Kidney epithelial cell (primary cell): ENCODE measurements at regions not wholly inside any gene's neighbourhood (a gene's known extent, or its start where the extent isn't known, plus 50 kb on each side); places are given as distances from the start of the nearest gene placed in this dataset.

Source experiments
- DNase-seq: peaks from one replicate; pipeline ENCODE4 v3.0.0-alpha.2; 2010; ENCODE audit warnings: low read depth
- H3K27me3 ChIP-seq: 2 replicates; pipeline ENCODE4 v1.6.0; 2011; ENCODE audit warnings: low read length; ENCODE audit not compliant: control insufficient read depth, insufficient read depth
- H3K36me3 ChIP-seq: 2 replicates; pipeline ENCODE4 v1.5.1; 2011; ENCODE audit warnings: low read length; ENCODE audit not compliant: control insufficient read depth, insufficient read depth
- H3K4me3 ChIP-seq: 2 replicates; pipeline ENCODE4 v1.5.1; 2011; ENCODE audit warnings: low read depth, mild to moderate bottlenecking, control low read depth, low read length
- TF ChIP-seq, protein P1 (sequence below): IDR thresholded peaks from 2 replicates; pipeline ENCODE4 v1.5.1; 2011; ENCODE audit warnings: mild to moderate bottlenecking, moderate library complexity, low read length, control low read depth, inconsistent platforms; ENCODE audit not compliant: insufficient read depth, poor library complexity, severe bottlenecking

GRCh38 chr10:14454629-14455028 lies 123.9 kb upstream of the FRMD4A start:
- TF ChIP-seq, protein P1, sequence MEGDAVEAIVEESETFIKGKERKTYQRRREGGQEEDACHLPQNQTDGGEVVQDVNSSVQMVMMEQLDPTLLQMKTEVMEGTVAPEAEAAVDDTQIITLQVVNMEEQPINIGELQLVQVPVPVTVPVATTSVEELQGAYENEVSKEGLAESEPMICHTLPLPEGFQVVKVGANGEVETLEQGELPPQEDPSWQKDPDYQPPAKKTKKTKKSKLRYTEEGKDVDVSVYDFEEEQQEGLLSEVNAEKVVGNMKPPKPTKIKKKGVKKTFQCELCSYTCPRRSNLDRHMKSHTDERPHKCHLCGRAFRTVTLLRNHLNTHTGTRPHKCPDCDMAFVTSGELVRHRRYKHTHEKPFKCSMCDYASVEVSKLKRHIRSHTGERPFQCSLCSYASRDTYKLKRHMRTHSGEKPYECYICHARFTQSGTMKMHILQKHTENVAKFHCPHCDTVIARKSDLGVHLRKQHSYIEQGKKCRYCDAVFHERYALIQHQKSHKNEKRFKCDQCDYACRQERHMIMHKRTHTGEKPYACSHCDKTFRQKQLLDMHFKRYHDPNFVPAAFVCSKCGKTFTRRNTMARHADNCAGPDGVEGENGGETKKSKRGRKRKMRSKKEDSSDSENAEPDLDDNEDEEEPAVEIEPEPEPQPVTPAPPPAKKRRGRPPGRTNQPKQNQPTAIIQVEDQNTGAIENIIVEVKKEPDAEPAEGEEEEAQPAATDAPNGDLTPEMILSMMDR, result no peak
- no peaks in the 10 kb centered on the region for H3K36me3 ChIP-seq
- no peak overlapping the region for H3K4me3 ChIP-seq
- H3K27me3 ChIP-seq, result no peaks in the 10 kb centered on the region
- no peak for DNase-seq

GRCh38 chr10:14454206-14454605 lies 123.5 kb upstream of the FRMD4A start:
- DNase-seq, result no peak
- Histone ChIP-seq H3K27me3 (no peaks in the 10 kb centered on the region), H3K36me3 (no peaks in the 10 kb centered on the region), H3K4me3 (no peak overlapping the region)
- TF ChIP-seq, protein P1, result no peak

DNA sequence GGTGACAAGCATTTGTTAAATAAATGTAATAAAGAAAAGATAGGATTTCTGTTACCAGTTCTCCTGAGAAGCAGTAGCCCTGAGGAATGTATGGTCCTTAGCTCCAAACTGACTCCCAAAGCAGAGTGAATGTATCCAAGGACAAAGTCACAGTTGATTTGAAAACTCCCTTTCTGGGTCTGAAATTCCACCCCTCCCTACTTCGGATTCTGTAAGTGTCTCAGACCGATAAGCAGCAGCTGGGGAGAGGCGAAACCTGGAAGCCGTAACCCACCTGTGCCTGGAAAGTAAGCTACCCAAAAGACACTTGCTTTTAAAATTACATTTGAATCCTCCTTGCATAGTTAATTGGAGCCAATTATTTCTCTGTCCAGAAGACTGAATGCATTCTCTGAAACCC lies 122.9 kb upstream of the FRMD4A start:
- TF ChIP-seq, protein P1, result no peak
- Histone ChIP-seq H3K4me3 (no peak overlapping the region), H3K36me3 (no peaks in the 10 kb centered on the region), H3K27me3 (no peaks in the 10 kb centered on the region)
- DNase-seq, result no peak

DNA sequence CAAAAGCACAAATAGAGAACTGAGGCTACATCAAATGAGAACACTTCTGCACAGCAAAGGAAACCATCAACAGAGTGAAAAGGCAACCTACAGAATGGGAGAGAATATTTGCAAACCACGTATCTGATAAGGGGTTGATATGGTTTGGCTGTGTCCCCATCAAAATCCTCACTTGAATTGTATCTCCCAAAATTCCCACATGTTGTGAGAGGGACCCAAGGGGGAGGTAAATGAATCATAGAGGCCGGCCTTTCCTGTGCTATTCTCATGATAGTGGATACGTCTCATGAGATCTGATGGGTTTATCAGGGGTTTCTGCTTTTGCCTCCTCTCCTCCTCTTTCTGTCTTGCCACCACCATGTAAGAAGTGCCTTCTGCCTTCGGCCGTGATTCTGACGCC lies 120.6 kb upstream of the FRMD4A start:
- Histone ChIP-seq H3K27me3 (no peaks in the 10 kb centered on the region), H3K4me3 (no peak overlapping the region), H3K36me3 (no peaks in the 10 kb centered on the region)
- no peak for DNase-seq
- TF ChIP-seq, protein P1, result no peak

GRCh38 chr10:14450041-14450491 lies 119.3 kb upstream of the FRMD4A start:
- no peak for DNase-seq
- TF ChIP-seq, protein P1, result no peak
- Histone ChIP-seq H3K27me3 (no peaks in the 10 kb centered on the region), H3K4me3 (no peak overlapping the region), H3K36me3 (no peaks in the 10 kb centered on the region)

DNA sequence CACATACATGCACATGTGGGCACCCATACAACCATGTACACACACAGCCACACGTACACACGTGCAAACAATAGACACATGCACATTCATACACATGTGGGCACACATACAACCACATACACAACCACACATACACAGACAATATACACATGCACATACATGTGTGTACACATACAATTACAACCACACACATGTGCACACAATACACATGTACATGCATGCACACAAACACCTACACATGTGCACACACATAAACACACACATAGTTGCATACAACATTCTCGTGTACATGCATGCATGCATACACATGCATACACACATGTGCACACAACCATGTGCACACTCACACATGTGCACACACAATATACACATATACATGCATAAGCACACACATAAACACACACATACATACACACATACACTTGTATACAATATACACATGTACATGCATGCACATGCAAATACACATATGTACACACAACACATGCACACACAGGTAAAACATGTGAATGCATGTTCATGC lies 118.6 kb upstream of the FRMD4A start:
- TF ChIP-seq, protein P1, result no peak
- Histone ChIP-seq H3K36me3 (no peaks in the 10 kb centered on the region), H3K4me3 (no peak overlapping the region), H3K27me3 (no peaks in the 10 kb centered on the region)
- no peak for DNase-seq
